Astrocyte (in vitro differentiated cells and primary cell): ENCODE measurements at regions not wholly inside any gene's neighbourhood (a gene's known extent, or its start where the extent isn't known, plus 50 kb on each side); places are given as distances from the start of the nearest gene placed in this dataset.

Source experiments
- DNase-seq: peaks from one replicate; pipeline ENCODE4 v3.0.0-alpha.2; 2010; ENCODE audit warnings: low read depth
- FAIRE-seq: peaks from 2 replicates; lab custom pipeline; 2011; peaks lifted over from hg19 to GRCh38; lab: Jason Lieb, UNC
- H2AFZ ChIP-seq: 2 replicates; pipeline ENCODE4 v1.6.0; 2012; ENCODE audit warnings: low read depth, low read length, inconsistent platforms
- H3K27ac ChIP-seq: 2 replicates; pipeline ENCODE4 v1.5.1; 2011; ENCODE audit warnings: low read depth, low read length, inconsistent platforms
- H3K27me3 ChIP-seq: 2 replicates; pipeline ENCODE4 v1.6.0; 2011; ENCODE audit warnings: low read length, inconsistent platforms; ENCODE audit not compliant: insufficient read depth
- H3K36me3 ChIP-seq: 2 replicates; pipeline ENCODE4 v1.5.1; 2011; ENCODE audit warnings: low read length, inconsistent platforms; ENCODE audit not compliant: insufficient read depth
- H3K4me1 ChIP-seq: 2 replicates; pipeline ENCODE4 v1.5.1; 2011; ENCODE audit warnings: low read length, inconsistent platforms; ENCODE audit not compliant: insufficient read depth
- H3K4me2 ChIP-seq: 2 replicates; pipeline ENCODE4 v1.6.0; 2012; ENCODE audit warnings: low read length, inconsistent platforms
- H3K4me3 ChIP-seq: 2 replicates; pipeline ENCODE4 v1.5.1; 2011; ENCODE audit warnings: low read depth, mild to moderate bottlenecking, low read length, inconsistent platforms; ENCODE audit not compliant: insufficient read depth
- H3K79me2 ChIP-seq: 2 replicates; pipeline ENCODE4 v1.6.0; 2012; ENCODE audit warnings: mild to moderate bottlenecking, low read length, inconsistent platforms; ENCODE audit not compliant: insufficient read depth
- H3K9ac ChIP-seq: 2 replicates; pipeline ENCODE4 v1.6.0; 2012; ENCODE audit warnings: mild to moderate bottlenecking, low read length, inconsistent platforms
- H3K9me3 ChIP-seq: 2 replicates; pipeline ENCODE4 v1.5.1; 2012; ENCODE audit warnings: low read depth, mild to moderate bottlenecking, low read length, inconsistent platforms; ENCODE audit not compliant: insufficient read depth
- H4K20me1 ChIP-seq: 2 replicates; pipeline ENCODE4 v1.6.0; 2012; ENCODE audit warnings: low read length, inconsistent platforms; ENCODE audit not compliant: insufficient read depth
- H3K27ac Mint-ChIP-seq: one replicate; pipeline ENCODE4 v1.8.0; 2021; ENCODE audit warnings: mild to moderate bottlenecking, mixed read lengths; ENCODE audit not compliant: unreplicated experiment
- H3K27me3 Mint-ChIP-seq: one replicate; pipeline ENCODE4 v1.8.0; 2021; ENCODE audit warnings: low read depth, mixed read lengths; ENCODE audit not compliant: unreplicated experiment
- H3K36me3 Mint-ChIP-seq: one replicate; pipeline ENCODE4 v1.8.0; 2021; ENCODE audit warnings: low read depth, mixed read lengths; ENCODE audit not compliant: unreplicated experiment
- H3K4me1 Mint-ChIP-seq: one replicate; pipeline ENCODE4 v1.8.0; 2021; ENCODE audit warnings: low read depth, mixed read lengths; ENCODE audit not compliant: unreplicated experiment
- H3K4me3 Mint-ChIP-seq: one replicate; pipeline ENCODE4 v1.8.0; 2021; ENCODE audit warnings: mild to moderate bottlenecking, moderate library complexity, mixed read lengths; ENCODE audit not compliant: unreplicated experiment
- H3K9me3 Mint-ChIP-seq: one replicate; pipeline ENCODE4 v1.8.0; 2021; ENCODE audit warnings: mild to moderate bottlenecking, mixed read lengths; ENCODE audit not compliant: unreplicated experiment
- CTCF ChIP-seq: IDR thresholded peaks from 2 replicates; pipeline ENCODE4 v1.5.1; 2011; ENCODE audit warnings: low read depth, mild to moderate bottlenecking, inconsistent platforms, low read length, moderate library complexity; ENCODE audit not compliant: insufficient read depth
- EZH2 ChIP-seq: IDR thresholded peaks from 2 replicates; pipeline ENCODE4 v1.6.1; 2012; ENCODE audit warnings: mild to moderate bottlenecking, low read length, inconsistent platforms; ENCODE audit not compliant: insufficient read depth

GRCh38 chr11:15841931-15842740 is 514.2 kb downstream of the SOX6 start:
- Mint-ChIP-seq H3K27me3 (peaks cover 8% of the 10 kb centered on the region), H3K36me3 (no peaks in the 10 kb centered on the region), H3K27ac (no peak overlapping the region), H3K4me3 (no peak overlapping the region), H3K9me3 (no peaks in the 10 kb centered on the region), H3K4me1 (peaks cover 15% of the 10 kb centered on the region)
- Histone ChIP-seq H2AFZ (no peak overlapping the region), H3K79me2 (no peaks in the 10 kb centered on the region), H3K4me2 (no peak overlapping the region), H3K36me3 (no peaks in the 10 kb centered on the region), H3K27ac (no peak overlapping the region), H3K4me1 (peaks cover 7% of the 10 kb centered on the region), H3K27me3 (no peaks in the 10 kb centered on the region), H3K9ac (no peak overlapping the region), H3K4me3 (no peak overlapping the region), H3K9me3 (no peaks in the 10 kb centered on the region), H4K20me1 (no peaks in the 10 kb centered on the region)
- TF ChIP-seq EZH2 (no peak), CTCF (no peak)
- DNase-seq (peak; percentile 18), FAIRE-seq (no peak)

- H3K4me3 Mint-ChIP-seq = no peak overlapping the region
- no peak for TF ChIP-seq CTCF
- no peak for TF ChIP-seq EZH2
- H3K27ac ChIP-seq = no peak overlapping the region
- peak overlapping the region; percentile 50 for H3K4me2 ChIP-seq
- peaks cover 3% of the 10 kb centered on the region for H3K27me3 Mint-ChIP-seq
- peaks cover 15% of the 10 kb centered on the region for H3K4me1 Mint-ChIP-seq
- no peak overlapping the region for H3K4me3 ChIP-seq
- H3K27me3 ChIP-seq = no peaks in the 10 kb centered on the region
- H2AFZ ChIP-seq = peak overlapping the region; percentile 28
- no peak overlapping the region for H3K9ac ChIP-seq
- no peaks in the 10 kb centered on the region for H3K9me3 Mint-ChIP-seq
- no peaks in the 10 kb centered on the region for H3K79me2 ChIP-seq
- no peaks in the 10 kb centered on the region for H4K20me1 ChIP-seq
- DNase-seq (peak; percentile 60), FAIRE-seq (no peak)
- no peaks in the 10 kb centered on the region for H3K36me3 ChIP-seq
- peaks cover 7% of the 10 kb centered on the region for H3K4me1 ChIP-seq
- H3K36me3 Mint-ChIP-seq = no peaks in the 10 kb centered on the region
- H3K27ac Mint-ChIP-seq = peak overlapping the region; percentile 58
- no peaks in the 10 kb centered on the region for H3K9me3 ChIP-seq
Measured at GRCh38 chr11:15843309-15843872, 513.0 kb downstream of the SOX6 start.

- Histone ChIP-seq H3K79me2 (no peaks in the 10 kb centered on the region), H3K9ac (no peak overlapping the region), H3K4me3 (no peak overlapping the region), H3K4me2 (no peak overlapping the region), H2AFZ (no peak overlapping the region), H3K4me1 (peaks cover 7% of the 10 kb centered on the region), H3K9me3 (no peaks in the 10 kb centered on the region), H3K27me3 (no peaks in the 10 kb centered on the region), H4K20me1 (no peaks in the 10 kb centered on the region), H3K27ac (no peak overlapping the region), H3K36me3 (no peaks in the 10 kb centered on the region)
- TF ChIP-seq EZH2 (no peak), CTCF (no peak)
- no peak for DNase-seq
- H3K27ac Mint-ChIP-seq = no peak overlapping the region
- H3K4me3 Mint-ChIP-seq = no peak overlapping the region
- no peaks in the 10 kb centered on the region for H3K9me3 Mint-ChIP-seq
- no peaks in the 10 kb centered on the region for H3K36me3 Mint-ChIP-seq
- no peak for FAIRE-seq
- H3K4me1 Mint-ChIP-seq = peaks cover 19% of the 10 kb centered on the region
- H3K27me3 Mint-ChIP-seq = peaks cover 3% of the 10 kb centered on the region
Measured at GRCh38 chr11:15845261-15845660, 511.1 kb downstream of the SOX6 start.
